Mesendoderm (in vitro differentiated cells): ENCODE measurements at regions not wholly inside any gene's neighbourhood (a gene's known extent, or its start where the extent isn't known, plus 50 kb on each side); places are given as distances from the start of the nearest gene placed in this dataset.

Experiments used
- DNase-seq: peaks from one replicate; pipeline ENCODE4 v3.0.0; 2013
- H2AK5ac ChIP-seq: 2 replicates; pipeline ENCODE4 v1.6.1; 2013; ENCODE audit warnings: low read length, inconsistent platforms
- H2BK120ac ChIP-seq: 2 replicates; pipeline ENCODE4 v1.6.1; 2013; ENCODE audit warnings: low read depth, mild to moderate bottlenecking, low read length, moderate library complexity, mixed read lengths
- H2BK15ac ChIP-seq: replicated peaks from 2 replicates; pipeline ENCODE4 v1.6.1; 2013; ENCODE audit warnings: low read depth, mild to moderate bottlenecking, moderate library complexity
- H2BK5ac ChIP-seq: 2 replicates; pipeline ENCODE4 v1.6.1; 2013; ENCODE audit warnings: low read length, inconsistent platforms
- H3K18ac ChIP-seq: 2 replicates; pipeline ENCODE4 v1.6.1; 2013; ENCODE audit warnings: mild to moderate bottlenecking, low read length, mixed read lengths
- H3K23ac ChIP-seq: one replicate; pipeline ENCODE4 v1.6.1; 2013; ENCODE audit warnings: low read length
- H3K27ac ChIP-seq: 2 replicates; pipeline ENCODE4 v1.5.1; 2013; ENCODE audit warnings: low read depth, mild to moderate bottlenecking, inconsistent platforms, low read length, moderate library complexity
- H3K27me3 ChIP-seq: 2 replicates; pipeline ENCODE4 v1.6.1; 2013; ENCODE audit warnings: low read length, control low read depth, mild to moderate bottlenecking, inconsistent platforms; ENCODE audit not compliant: insufficient read depth, poor library complexity
- H3K36me3 ChIP-seq: 2 replicates; pipeline ENCODE4 v1.6.1; 2013; ENCODE audit warnings: low read length, inconsistent platforms; ENCODE audit not compliant: control insufficient read depth, insufficient read depth
- H3K4ac ChIP-seq: one replicate; pipeline ENCODE4 v1.6.1; 2013; ENCODE audit warnings: low read depth, mild to moderate bottlenecking, low read length, moderate library complexity
- H3K4me1 ChIP-seq: 2 replicates; pipeline ENCODE4 v1.6.1; 2013; ENCODE audit warnings: low read depth, low read length, inconsistent platforms; ENCODE audit not compliant: control insufficient read depth
- H3K4me2 ChIP-seq: 2 replicates; pipeline ENCODE4 v1.6.1; 2013; ENCODE audit warnings: low read length
- H3K4me3 ChIP-seq: 2 replicates; pipeline ENCODE4 v1.5.1; 2013; ENCODE audit warnings: mild to moderate bottlenecking, low read length
- H3K56ac ChIP-seq: one replicate; pipeline ENCODE4 v1.6.1; 2013; ENCODE audit warnings: low read length
- H3K79me1 ChIP-seq: 2 replicates; pipeline ENCODE4 v1.6.1; 2013; ENCODE audit warnings: low read length, inconsistent platforms
- H3K79me2 ChIP-seq: 2 replicates; pipeline ENCODE4 v1.6.1; 2013; ENCODE audit warnings: mild to moderate bottlenecking, low read length; ENCODE audit not compliant: control insufficient read depth, insufficient read depth
- H3K9ac ChIP-seq: 2 replicates; pipeline ENCODE4 v1.6.1; 2013; ENCODE audit warnings: low read length, inconsistent platforms
- H4K5ac ChIP-seq: one replicate; pipeline ENCODE4 v1.6.1; 2013; ENCODE audit warnings: low read length
- H4K8ac ChIP-seq: one replicate; pipeline ENCODE4 v1.6.1; 2013; ENCODE audit warnings: low read depth, mild to moderate bottlenecking, control low read depth, low read length, moderate library complexity
- WGBS: extraction: QIAGEN DNeasy Blood & Tissue Kit; methylation state at CpG from one replicate; pipeline ENCODE4 v1.1.7; 2013; ENCODE audit warnings: low lambda C conversion rate, missing lambda C conversion rate; ENCODE audit not compliant: insufficient coverage; ENCODE audit errors: extremely low coverage; 5-methylcytosine and 5-hydroxymethylcytosine counted together

DNA sequence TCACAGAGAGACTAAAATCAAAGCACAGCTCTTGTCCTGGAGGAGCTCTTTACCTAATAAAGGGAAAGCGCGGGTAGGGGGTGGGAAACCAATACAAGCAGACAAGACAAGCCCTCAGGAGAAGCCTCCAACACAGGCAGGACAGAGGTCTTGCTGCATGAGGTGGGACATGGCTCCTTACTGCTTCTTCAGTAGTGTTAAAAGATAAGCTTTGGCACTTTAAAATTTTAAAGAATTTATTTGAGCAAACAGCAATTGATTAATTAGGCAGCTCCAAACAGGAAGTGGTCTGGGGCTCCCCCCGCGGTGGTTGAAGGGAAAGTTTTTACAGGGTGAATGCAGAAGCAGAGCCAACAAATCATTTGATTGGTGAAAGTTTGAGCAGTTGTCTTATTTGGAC lies 50.3 kb upstream of the MACC1 start:
- Histone ChIP-seq H3K18ac (peak overlapping the region; percentile 80), H2BK15ac (peak overlapping the region; percentile 57), H3K9ac (no peak overlapping the region), H3K23ac (no peak overlapping the region), H3K27ac (no peak overlapping the region), H4K5ac (no peak overlapping the region), H3K36me3 (no peaks in the 10 kb centered on the region), H2BK5ac (no peak overlapping the region), H2BK120ac (no peak overlapping the region), H3K79me2 (no peaks in the 10 kb centered on the region), H3K79me1 (no peaks in the 10 kb centered on the region), H3K4me2 (no peak overlapping the region), H3K4ac (no peak overlapping the region), H2AK5ac (no peak overlapping the region), H4K8ac (no peak overlapping the region), H3K4me3 (no peak overlapping the region), H3K4me1 (no peaks in the 10 kb centered on the region), H3K27me3 (no peaks in the 10 kb centered on the region), H3K56ac (peak overlapping the region; percentile 54)
- no CpG with 5 or more reads among the region's 4 CpGs for WGBS
- no peak for DNase-seq

DNA sequence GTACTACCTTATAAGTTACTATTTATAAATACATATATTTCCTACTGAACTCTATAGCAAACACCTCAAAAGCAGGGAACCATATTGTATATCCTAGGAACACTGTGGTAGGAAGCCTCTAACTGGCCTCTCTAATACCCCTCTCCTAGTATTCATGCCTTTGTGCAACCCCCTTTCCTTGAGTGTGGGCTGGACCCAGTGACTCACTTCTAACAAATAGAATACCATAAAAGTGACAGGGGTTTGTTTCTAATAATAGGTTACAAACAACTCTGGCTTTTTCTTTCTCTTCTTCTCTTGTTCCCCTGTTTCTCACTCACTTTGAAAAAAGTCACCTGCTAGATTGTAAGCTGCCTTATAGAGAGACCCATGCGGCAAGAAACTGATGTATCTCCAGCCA lies 51.6 kb upstream of the MACC1 start:
- no peak overlapping the region for H2BK5ac ChIP-seq
- no peaks in the 10 kb centered on the region for H3K36me3 ChIP-seq
- H2AK5ac ChIP-seq: no peak overlapping the region
- H4K8ac ChIP-seq: no peak overlapping the region
- H3K4ac ChIP-seq: no peak overlapping the region
- H3K27ac ChIP-seq: no peak overlapping the region
- H2BK120ac ChIP-seq: no peak overlapping the region
- H3K4me1 ChIP-seq: no peaks in the 10 kb centered on the region
- H3K79me1 ChIP-seq: no peaks in the 10 kb centered on the region
- H2BK15ac ChIP-seq: no peak overlapping the region
- no peak overlapping the region for H3K56ac ChIP-seq
- no peak for DNase-seq
- no peak overlapping the region for H3K4me2 ChIP-seq
- H3K4me3 ChIP-seq: no peak overlapping the region
- no peaks in the 10 kb centered on the region for H3K27me3 ChIP-seq
- no peak overlapping the region for H3K23ac ChIP-seq
- no peak overlapping the region for H3K9ac ChIP-seq
- WGBS: no CpG with 5 or more reads among the region's 1 CpG
- peak overlapping the region; percentile 18 for H3K18ac ChIP-seq
- H4K5ac ChIP-seq: no peak overlapping the region
- no peaks in the 10 kb centered on the region for H3K79me2 ChIP-seq

DNA sequence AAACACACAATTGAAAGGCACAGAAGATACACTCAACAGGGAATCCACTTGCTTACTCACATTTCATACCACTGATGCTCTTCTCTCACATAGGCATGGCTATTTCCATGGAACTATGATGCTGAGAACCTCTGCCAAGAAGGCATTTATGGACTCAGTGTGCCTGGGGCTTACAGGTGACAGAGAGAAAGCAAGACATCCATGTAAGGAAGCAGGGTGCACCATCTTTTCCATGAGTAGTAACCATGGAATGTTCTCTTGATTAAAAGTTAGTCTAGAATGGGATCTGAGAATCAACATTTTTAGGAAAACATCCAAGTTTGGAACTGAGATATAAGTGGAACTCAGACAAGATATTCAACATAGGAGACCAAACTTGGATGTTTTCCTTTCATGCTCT lies 52.5 kb upstream of the MACC1 start:
- Histone ChIP-seq H2BK15ac (no peak overlapping the region), H3K4me3 (no peak overlapping the region), H3K27ac (no peak overlapping the region), H2AK5ac (no peak overlapping the region), H4K8ac (no peak overlapping the region), H3K56ac (no peak overlapping the region), H3K4me2 (no peak overlapping the region), H3K79me2 (no peaks in the 10 kb centered on the region), H3K36me3 (no peaks in the 10 kb centered on the region), H3K4me1 (no peaks in the 10 kb centered on the region), H2BK120ac (no peak overlapping the region), H3K79me1 (no peaks in the 10 kb centered on the region), H3K4ac (no peak overlapping the region), H3K9ac (no peak overlapping the region), H2BK5ac (no peak overlapping the region), H3K18ac (no peak overlapping the region), H3K27me3 (no peaks in the 10 kb centered on the region), H4K5ac (no peak overlapping the region), H3K23ac (no peak overlapping the region)
- DNase-seq: no peak

DNA sequence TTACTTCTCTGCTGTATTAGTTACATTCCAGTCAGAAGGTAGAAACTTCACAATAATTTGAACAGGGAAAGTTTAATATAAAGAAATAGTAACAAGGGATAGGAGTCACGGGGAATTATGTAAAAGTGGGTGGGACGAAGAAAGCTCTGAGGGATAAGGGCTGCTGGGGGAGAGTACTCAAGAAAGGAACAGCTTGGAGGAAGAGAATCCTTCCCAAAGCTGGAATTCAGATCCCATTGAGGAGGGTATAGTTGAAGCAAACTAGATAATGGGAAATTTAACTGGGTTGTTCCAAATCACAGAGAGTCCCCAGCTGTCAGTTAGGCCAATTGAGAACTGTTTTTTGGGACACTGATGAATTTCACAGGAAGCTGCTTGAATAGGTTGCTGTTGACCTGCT lies 53.2 kb upstream of the MACC1 start:
- H3K79me2 ChIP-seq: no peaks in the 10 kb centered on the region
- H3K36me3 ChIP-seq: no peaks in the 10 kb centered on the region
- no peaks in the 10 kb centered on the region for H3K27me3 ChIP-seq
- H3K4me3 ChIP-seq: no peak overlapping the region
- H3K79me1 ChIP-seq: no peaks in the 10 kb centered on the region
- H3K4me2 ChIP-seq: no peak overlapping the region
- no peak overlapping the region for H3K56ac ChIP-seq
- H3K4ac ChIP-seq: no peak overlapping the region
- no peak overlapping the region for H3K18ac ChIP-seq
- H2BK120ac ChIP-seq: no peak overlapping the region
- H2BK5ac ChIP-seq: no peak overlapping the region
- no peak overlapping the region for H3K9ac ChIP-seq
- no peak overlapping the region for H3K23ac ChIP-seq
- no peaks in the 10 kb centered on the region for H3K4me1 ChIP-seq
- WGBS: no CpG with 5 or more reads among the region's 2 CpGs
- H2BK15ac ChIP-seq: no peak overlapping the region
- DNase-seq: no peak
- no peak overlapping the region for H4K5ac ChIP-seq
- no peak overlapping the region for H3K27ac ChIP-seq
- H4K8ac ChIP-seq: no peak overlapping the region
- H2AK5ac ChIP-seq: no peak overlapping the region

DNA sequence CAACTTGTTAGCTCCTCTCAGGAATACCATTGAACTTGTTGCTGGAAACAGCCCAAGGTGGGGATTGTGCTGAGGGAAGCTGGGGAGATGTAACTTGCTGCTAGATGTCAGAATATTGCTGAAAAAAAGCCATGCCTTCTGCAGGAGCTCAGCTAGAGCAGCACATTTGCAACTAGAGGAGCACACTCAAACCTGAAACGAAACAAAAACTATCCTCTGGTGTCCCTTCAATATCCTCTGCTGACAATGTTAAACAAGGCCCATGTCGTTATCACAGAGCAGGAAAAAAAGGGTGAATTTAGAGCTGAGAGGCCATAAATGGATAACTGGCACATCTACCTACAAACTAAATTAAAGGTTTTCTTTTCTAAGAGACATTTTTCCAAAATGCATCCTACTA lies 53.7 kb upstream of the MACC1 start:
- Histone ChIP-seq H3K4me3 (no peak overlapping the region), H3K4ac (no peak overlapping the region), H3K56ac (no peak overlapping the region), H3K36me3 (no peaks in the 10 kb centered on the region), H3K4me2 (no peak overlapping the region), H4K5ac (no peak overlapping the region), H3K79me2 (no peaks in the 10 kb centered on the region), H3K27me3 (no peaks in the 10 kb centered on the region), H3K79me1 (no peaks in the 10 kb centered on the region), H3K23ac (no peak overlapping the region), H3K4me1 (no peaks in the 10 kb centered on the region), H3K27ac (no peak overlapping the region), H3K18ac (no peak overlapping the region), H2AK5ac (no peak overlapping the region), H2BK5ac (no peak overlapping the region), H3K9ac (no peak overlapping the region), H2BK120ac (no peak overlapping the region), H2BK15ac (no peak overlapping the region), H4K8ac (no peak overlapping the region)
- no peak for DNase-seq
- no CpG with 5 or more reads among the region's 2 CpGs for WGBS

DNA sequence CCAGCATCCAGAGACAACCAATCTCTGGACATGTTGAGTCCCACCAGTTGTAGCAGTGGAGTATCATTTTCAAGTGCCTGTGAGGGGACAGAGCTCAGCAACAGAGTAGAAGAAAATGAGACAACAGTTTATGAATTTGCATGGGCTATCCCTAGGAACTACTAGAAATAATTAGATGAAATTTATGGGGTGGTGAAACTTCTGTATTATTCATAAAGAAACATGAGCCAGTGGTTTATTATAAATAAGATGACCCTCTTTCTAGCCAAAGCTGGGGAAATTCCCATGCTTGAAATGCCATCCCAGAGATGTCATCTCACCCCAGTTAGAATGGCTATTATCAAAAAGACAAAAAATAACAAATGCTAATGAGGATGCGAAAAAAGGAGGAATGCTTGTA lies 55.1 kb upstream of the ITGB8 start:
- Histone ChIP-seq H2BK15ac (no peak overlapping the region), H2AK5ac (no peak overlapping the region), H4K8ac (no peak overlapping the region), H4K5ac (no peak overlapping the region), H3K79me1 (no peaks in the 10 kb centered on the region), H3K36me3 (no peaks in the 10 kb centered on the region), H3K4ac (no peak overlapping the region), H3K4me3 (no peak overlapping the region), H3K79me2 (no peaks in the 10 kb centered on the region), H3K27me3 (no peaks in the 10 kb centered on the region), H2BK5ac (no peak overlapping the region), H2BK120ac (no peak overlapping the region), H3K9ac (no peak overlapping the region), H3K18ac (no peak overlapping the region), H3K27ac (no peak overlapping the region), H3K4me1 (no peaks in the 10 kb centered on the region), H3K56ac (no peak overlapping the region), H3K23ac (no peak overlapping the region), H3K4me2 (no peak overlapping the region)
- no CpG with 5 or more reads among the region's 1 CpG for WGBS
- DNase-seq: no peak
